ENCODE measurements at regions not wholly inside any gene's neighbourhood (a gene's known extent, or its start where the extent isn't known, plus 50 kb on each side); places are given as distances from the start of the nearest gene placed in this dataset.

GRCh38 chr9:12544700-12545099 is 148.5 kb upstream of the TYRP1 start:
- H3K9me3 ChIP-seq, result no peaks in the 10 kb centered on the region

DNA sequence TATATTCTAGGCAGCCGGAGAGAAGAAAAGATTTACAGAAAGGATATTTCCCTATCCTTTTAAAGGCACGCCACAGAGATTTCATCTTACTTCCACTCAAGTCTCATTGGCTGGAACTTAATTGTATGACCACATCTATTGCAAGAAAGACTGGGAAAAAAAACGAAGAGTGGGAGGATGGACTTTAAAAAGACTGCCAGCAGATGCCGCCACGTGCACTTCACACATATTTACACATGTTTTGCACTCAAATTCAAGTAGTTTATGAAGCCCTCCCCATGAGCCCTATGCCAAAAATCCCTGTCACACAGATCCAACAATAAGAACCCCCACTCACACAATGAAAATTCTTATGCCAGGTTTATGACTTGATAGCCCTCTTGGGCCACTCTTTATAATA is 138.5 kb upstream of the TYRP1 start:
- no peaks in the 10 kb centered on the region for H3K4me1 ChIP-seq
- H3K9me3 ChIP-seq, result no peaks in the 10 kb centered on the region
- no peak for TF ChIP-seq POLR2A (IDR thresholded peaks at IDR 0.05)
- TF ChIP-seq, protein P1, sequence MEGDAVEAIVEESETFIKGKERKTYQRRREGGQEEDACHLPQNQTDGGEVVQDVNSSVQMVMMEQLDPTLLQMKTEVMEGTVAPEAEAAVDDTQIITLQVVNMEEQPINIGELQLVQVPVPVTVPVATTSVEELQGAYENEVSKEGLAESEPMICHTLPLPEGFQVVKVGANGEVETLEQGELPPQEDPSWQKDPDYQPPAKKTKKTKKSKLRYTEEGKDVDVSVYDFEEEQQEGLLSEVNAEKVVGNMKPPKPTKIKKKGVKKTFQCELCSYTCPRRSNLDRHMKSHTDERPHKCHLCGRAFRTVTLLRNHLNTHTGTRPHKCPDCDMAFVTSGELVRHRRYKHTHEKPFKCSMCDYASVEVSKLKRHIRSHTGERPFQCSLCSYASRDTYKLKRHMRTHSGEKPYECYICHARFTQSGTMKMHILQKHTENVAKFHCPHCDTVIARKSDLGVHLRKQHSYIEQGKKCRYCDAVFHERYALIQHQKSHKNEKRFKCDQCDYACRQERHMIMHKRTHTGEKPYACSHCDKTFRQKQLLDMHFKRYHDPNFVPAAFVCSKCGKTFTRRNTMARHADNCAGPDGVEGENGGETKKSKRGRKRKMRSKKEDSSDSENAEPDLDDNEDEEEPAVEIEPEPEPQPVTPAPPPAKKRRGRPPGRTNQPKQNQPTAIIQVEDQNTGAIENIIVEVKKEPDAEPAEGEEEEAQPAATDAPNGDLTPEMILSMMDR (IDR thresholded peaks at IDR 0.05), result no peak
- H3K27ac ChIP-seq, result no peak overlapping the region
- no peaks in the 10 kb centered on the region for H3K27me3 ChIP-seq
- no peak for DNase-seq
- H3K36me3 ChIP-seq, result no peaks in the 10 kb centered on the region
- H3K4me3 ChIP-seq, result no peak overlapping the region

More at GRCh38 chr9:12544700-12545099, 148.5 kb upstream of the TYRP1 start:
- no peak overlapping the region for H3K27ac ChIP-seq
- TF ChIP-seq POLR2A (IDR thresholded peaks at IDR 0.05), result no peak
- TF ChIP-seq, protein P1 (IDR thresholded peaks at IDR 0.05), result no peak
- no peak overlapping the region for H3K4me3 ChIP-seq
- no peaks in the 10 kb centered on the region for H3K36me3 ChIP-seq
- DNase-seq, result no peak
- H3K27me3 ChIP-seq, result no peaks in the 10 kb centered on the region
- H3K4me1 ChIP-seq, result no peaks in the 10 kb centered on the region

DNA sequence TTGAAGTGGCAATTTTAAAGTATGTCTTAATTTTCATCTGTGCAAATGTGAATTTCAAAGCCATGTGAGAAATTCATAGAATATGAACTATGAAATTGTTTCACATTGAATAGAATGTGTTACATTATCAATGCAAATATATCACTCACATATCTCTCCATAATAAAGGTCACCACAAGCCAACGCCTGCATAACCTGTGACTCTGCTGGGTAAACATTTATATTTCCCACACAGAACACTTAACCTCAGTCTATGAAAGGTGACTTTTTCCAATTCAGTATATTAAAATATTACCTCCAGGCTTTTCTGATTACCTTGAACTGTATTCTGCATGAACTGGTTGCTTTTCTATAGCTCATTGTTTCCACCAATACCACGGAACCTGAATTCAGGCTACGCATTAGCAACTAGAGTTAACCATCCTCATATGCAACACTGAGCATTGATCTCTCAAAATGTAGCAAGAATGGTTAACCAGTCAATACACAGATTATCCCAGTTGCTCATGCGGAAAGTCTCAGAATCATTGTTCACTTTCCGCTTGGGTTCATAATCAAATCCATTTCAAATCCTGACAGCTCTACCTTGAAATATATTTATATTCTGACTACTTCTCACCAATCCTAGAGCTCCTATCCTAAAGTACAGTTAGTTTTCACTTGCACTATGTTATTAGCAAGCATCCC is 126.6 kb upstream of the TYRP1 start:
- DNase-seq, result no peak
- TF ChIP-seq, protein P1 (IDR thresholded peaks at IDR 0.05), result no peak
- no peak for TF ChIP-seq POLR2A (IDR thresholded peaks at IDR 0.05)
- no peak overlapping the region for H3K27ac ChIP-seq
- no peaks in the 10 kb centered on the region for H3K27me3 ChIP-seq
- no peaks in the 10 kb centered on the region for H3K36me3 ChIP-seq
- no peak overlapping the region for H3K4me3 ChIP-seq
- H3K9me3 ChIP-seq, result no peaks in the 10 kb centered on the region
- H3K4me1 ChIP-seq, result no peaks in the 10 kb centered on the region

DNA sequence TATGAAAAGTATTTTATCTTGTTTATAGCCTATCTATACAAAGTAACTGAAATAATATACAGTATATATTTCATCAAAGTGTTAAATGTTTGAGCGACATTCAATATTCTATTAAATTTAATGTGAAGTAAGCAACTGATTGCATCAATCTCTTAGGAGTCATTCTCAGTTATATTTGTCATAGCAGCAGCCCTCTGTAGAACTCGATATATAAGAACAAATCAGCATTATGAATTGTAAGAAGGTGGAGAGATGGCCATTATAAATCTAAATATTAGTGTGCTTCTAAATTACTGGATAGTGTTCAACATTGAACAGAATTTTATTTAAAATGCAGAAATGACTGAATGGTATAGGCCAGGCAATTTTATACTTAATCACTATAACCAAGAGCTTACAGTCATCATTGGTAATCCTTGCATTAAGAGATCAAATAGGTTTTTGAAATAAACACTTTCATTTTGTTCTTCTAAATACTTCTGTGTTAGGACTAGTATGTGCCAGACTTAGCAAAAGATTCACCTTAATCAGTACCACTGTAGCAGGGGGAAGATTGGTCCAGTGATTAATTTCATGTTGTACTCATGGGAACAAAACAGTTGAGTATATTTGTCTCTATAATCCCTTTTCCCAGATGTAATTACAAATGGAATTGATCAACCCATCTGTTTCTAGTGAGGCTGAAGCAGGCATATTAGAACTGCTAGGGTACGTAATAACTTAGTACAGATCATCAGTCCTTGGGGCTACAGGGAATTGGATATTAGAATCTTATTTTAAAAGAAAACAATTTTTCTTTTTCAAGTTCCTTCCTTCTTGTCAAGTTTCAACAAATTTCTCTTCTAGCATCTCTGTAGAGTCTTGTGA is 108.3 kb upstream of the TYRP1 start:
- H3K9me3 ChIP-seq, result no peaks in the 10 kb centered on the region
- H3K36me3 ChIP-seq, result no peaks in the 10 kb centered on the region
- no peak overlapping the region for H3K4me3 ChIP-seq
- H3K27ac ChIP-seq, result no peak overlapping the region
- DNase-seq, result no peak
- no peaks in the 10 kb centered on the region for H3K27me3 ChIP-seq
- TF ChIP-seq, protein P1 (IDR thresholded peaks at IDR 0.05), result no peak
- TF ChIP-seq POLR2A (IDR thresholded peaks at IDR 0.05), result no peak
- no peaks in the 10 kb centered on the region for H3K4me1 ChIP-seq

- no peaks in the 10 kb centered on the region for H3K27me3 ChIP-seq
- no peak overlapping the region for H3K4me3 ChIP-seq
- H3K9me3 ChIP-seq, result no peaks in the 10 kb centered on the region
- TF ChIP-seq, protein P1 (IDR thresholded peaks at IDR 0.05), result no peak
- TF ChIP-seq POLR2A (IDR thresholded peaks at IDR 0.05), result no peak
- DNase-seq, result no peak
- H3K36me3 ChIP-seq, result no peaks in the 10 kb centered on the region
- H3K27ac ChIP-seq, result no peak overlapping the region
- H3K4me1 ChIP-seq, result no peaks in the 10 kb centered on the region
Observed at GRCh38 chr9:12595400-12595799, 97.8 kb upstream of the TYRP1 start.
